ENCODE measurements at regions not wholly inside any gene's neighbourhood (a gene's known extent, or its start where the extent isn't known, plus 50 kb on each side); places are given as distances from the start of the nearest gene placed in this dataset.

DNA sequence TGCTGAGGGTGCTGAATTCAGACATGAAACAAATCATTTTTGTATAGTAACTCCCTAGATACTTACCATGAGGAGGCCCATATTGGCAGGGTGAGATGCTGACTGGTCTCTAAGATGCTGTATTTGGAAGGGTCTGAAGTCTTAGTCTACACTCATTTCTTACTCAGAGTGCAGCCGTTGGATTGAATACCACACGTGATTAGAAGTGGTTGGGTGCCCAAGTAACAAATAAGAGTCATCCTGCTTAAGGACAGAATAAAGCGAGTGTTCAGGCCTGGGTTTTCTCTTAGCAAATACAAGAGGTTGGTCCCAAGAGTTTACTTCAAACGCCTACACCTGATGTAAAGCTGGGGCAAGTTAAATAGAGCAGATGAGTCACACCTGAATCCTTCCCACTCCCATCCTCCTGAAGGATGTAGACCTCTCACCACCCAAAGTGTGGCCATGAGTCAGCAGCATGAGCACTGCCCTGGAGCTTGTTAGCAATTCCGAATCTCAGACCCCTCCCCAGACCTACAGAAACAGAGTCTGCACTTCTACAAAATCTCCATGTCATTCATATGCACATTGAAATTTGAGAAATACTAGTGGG, 284.6 kb upstream of the CDH5 start:
- TF ChIP-seq, protein P1, sequence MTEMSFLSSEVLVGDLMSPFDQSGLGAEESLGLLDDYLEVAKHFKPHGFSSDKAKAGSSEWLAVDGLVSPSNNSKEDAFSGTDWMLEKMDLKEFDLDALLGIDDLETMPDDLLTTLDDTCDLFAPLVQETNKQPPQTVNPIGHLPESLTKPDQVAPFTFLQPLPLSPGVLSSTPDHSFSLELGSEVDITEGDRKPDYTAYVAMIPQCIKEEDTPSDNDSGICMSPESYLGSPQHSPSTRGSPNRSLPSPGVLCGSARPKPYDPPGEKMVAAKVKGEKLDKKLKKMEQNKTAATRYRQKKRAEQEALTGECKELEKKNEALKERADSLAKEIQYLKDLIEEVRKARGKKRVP (CRISPR knock-in tag; IDR thresholded peaks at IDR 0.05) = no peak
- TF ChIP-seq, protein P2, sequence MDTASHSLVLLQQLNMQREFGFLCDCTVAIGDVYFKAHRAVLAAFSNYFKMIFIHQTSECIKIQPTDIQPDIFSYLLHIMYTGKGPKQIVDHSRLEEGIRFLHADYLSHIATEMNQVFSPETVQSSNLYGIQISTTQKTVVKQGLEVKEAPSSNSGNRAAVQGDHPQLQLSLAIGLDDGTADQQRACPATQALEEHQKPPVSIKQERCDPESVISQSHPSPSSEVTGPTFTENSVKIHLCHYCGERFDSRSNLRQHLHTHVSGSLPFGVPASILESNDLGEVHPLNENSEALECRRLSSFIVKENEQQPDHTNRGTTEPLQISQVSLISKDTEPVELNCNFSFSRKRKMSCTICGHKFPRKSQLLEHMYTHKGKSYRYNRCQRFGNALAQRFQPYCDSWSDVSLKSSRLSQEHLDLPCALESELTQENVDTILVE (CRISPR knock-in tag; IDR thresholded peaks at IDR 0.05) = no peak
- TF ChIP-seq, protein P3, sequence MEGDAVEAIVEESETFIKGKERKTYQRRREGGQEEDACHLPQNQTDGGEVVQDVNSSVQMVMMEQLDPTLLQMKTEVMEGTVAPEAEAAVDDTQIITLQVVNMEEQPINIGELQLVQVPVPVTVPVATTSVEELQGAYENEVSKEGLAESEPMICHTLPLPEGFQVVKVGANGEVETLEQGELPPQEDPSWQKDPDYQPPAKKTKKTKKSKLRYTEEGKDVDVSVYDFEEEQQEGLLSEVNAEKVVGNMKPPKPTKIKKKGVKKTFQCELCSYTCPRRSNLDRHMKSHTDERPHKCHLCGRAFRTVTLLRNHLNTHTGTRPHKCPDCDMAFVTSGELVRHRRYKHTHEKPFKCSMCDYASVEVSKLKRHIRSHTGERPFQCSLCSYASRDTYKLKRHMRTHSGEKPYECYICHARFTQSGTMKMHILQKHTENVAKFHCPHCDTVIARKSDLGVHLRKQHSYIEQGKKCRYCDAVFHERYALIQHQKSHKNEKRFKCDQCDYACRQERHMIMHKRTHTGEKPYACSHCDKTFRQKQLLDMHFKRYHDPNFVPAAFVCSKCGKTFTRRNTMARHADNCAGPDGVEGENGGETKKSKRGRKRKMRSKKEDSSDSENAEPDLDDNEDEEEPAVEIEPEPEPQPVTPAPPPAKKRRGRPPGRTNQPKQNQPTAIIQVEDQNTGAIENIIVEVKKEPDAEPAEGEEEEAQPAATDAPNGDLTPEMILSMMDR (CRISPR knock-in tag; IDR thresholded peaks at IDR 0.05) = no peak
- TF ChIP-seq ELF1 (CRISPR knock-in tag; IDR thresholded peaks at IDR 0.05) (no peak), TEAD2 (CRISPR knock-in tag; IDR thresholded peaks at IDR 0.05) (no peak), ZNF383 (CRISPR knock-in tag; IDR thresholded peaks at IDR 0.05; ENCODE audit: borderline replicate concordance) (no peak), ATRX (CRISPR knock-in tag; IDR thresholded peaks at IDR 0.05; ENCODE audit: borderline replicate concordance) (no peak), ESRRA (CRISPR knock-in tag; IDR thresholded peaks at IDR 0.05; ENCODE audit: low read depth) (no peak), SIN3A (IDR thresholded peaks at IDR 0.05; ENCODE audit: borderline replicate concordance, low read depth, low read length) (no peak), ZNF468 (CRISPR knock-in tag; IDR thresholded peaks at IDR 0.05) (no peak), RBFOX2 (IDR thresholded peaks at IDR 0.05; ENCODE audit: low read depth, low read length) (no peak)
- TF ChIP-seq, protein P4, sequence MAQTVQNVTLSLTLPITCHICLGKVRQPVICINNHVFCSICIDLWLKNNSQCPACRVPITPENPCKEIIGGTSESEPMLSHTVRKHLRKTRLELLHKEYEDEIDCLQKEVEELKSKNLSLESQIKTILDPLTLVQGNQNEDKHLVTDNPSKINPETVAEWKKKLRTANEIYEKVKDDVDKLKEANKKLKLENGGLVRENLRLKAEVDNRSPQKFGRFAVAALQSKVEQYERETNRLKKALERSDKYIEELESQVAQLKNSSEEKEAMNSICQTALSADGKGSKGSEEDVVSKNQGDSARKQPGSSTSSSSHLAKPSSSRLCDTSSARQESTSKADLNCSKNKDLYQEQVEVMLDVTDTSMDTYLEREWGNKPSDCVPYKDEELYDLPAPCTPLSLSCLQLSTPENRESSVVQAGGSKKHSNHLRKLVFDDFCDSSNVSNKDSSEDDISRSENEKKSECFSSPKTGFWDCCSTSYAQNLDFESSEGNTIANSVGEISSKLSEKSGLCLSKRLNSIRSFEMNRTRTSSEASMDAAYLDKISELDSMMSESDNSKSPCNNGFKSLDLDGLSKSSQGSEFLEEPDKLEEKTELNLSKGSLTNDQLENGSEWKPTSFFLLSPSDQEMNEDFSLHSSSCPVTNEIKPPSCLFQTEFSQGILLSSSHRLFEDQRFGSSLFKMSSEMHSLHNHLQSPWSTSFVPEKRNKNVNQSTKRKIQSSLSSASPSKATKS (CRISPR knock-in tag; IDR thresholded peaks at IDR 0.05) = no peak
